ENCODE measurements at regions not wholly inside any gene's neighbourhood (a gene's known extent, or its start where the extent isn't known, plus 50 kb on each side); places are given as distances from the start of the nearest gene placed in this dataset.
"Not testable (repeated sequence)": the region's sequence is repeated elsewhere in the genome, so short reads cannot be mapped to it uniquely, and the experiment has no call there.

GRCh38 chr9:90506402-90506801, 136.2 kb downstream of the DIRAS2 start:
- not testable (repeated sequence) for H4K12ac ChIP-seq (ENCODE audit: low read depth, low read length); H3K4me1 ChIP-seq (ENCODE audit: control insufficient read depth in 1 of 2, insufficient read depth in 2 of 2, low read length in 2 of 2); H3K23ac ChIP-seq (ENCODE audit: low read length); H2AK5ac ChIP-seq (ENCODE audit: low read length); H3K79me2 ChIP-seq (ENCODE audit: control insufficient read depth, insufficient read depth, low read length, poor library complexity); H3K36me3 ChIP-seq (ENCODE audit: control insufficient read depth in 1 of 2, insufficient read depth in 2 of 2, low read length in 2 of 2); H3K9me3 ChIP-seq (ENCODE audit: insufficient read depth, low read depth, low read length); H2BK5ac ChIP-seq (ENCODE audit: low read depth, low read length, poor library complexity); H2BK12ac ChIP-seq (ENCODE audit: low read length); H3K9ac ChIP-seq (ENCODE audit: low read length); H3K4me3 ChIP-seq (ENCODE audit: low read depth, low read length); H3K4ac ChIP-seq (ENCODE audit: low read depth, low read length); H3K4me2 ChIP-seq (ENCODE audit: low read length); H2AFZ ChIP-seq (ENCODE audit: insufficient read depth, low read length, poor library complexity); H3K79me1 ChIP-seq (ENCODE audit: low read length); H2BK120ac ChIP-seq (ENCODE audit: insufficient read depth, low read length, poor library complexity); H3K27me3 ChIP-seq (ENCODE audit: insufficient read depth, low read length); H3K14ac ChIP-seq (ENCODE audit: low read length); H3K18ac ChIP-seq (ENCODE audit: low read length); H4K8ac ChIP-seq (ENCODE audit: low read depth, low read length); H4K91ac ChIP-seq (ENCODE audit: low read depth, low read length)
- peak overlapping the region; percentile 70 for H3K27ac ChIP-seq (ENCODE audit: low read depth, low read length)
- WGBS (ENCODE audit: extremely low coverage, insufficient coverage, insufficient read length): no CpG with 5 or more reads among the region's 4 CpGs
- DNase-seq: peak; percentile 50 to 71

GRCh38 chr9:90507621-90508020, 135.0 kb downstream of the DIRAS2 start:
- no peaks in the 10 kb centered on the region for H3K27me3 ChIP-seq (ENCODE audit: insufficient read depth, low read length)
- H3K27ac ChIP-seq (ENCODE audit: low read depth, low read length): no peak overlapping the region
- no CpG with 5 or more reads among the region's 2 CpGs for WGBS (ENCODE audit: extremely low coverage, insufficient coverage, insufficient read length)
- no peak overlapping the region for H3K18ac ChIP-seq (ENCODE audit: low read length)
- H3K4ac ChIP-seq (ENCODE audit: low read depth, low read length): no peak overlapping the region
- no peak overlapping the region for H2AFZ ChIP-seq (ENCODE audit: insufficient read depth, low read length, poor library complexity)
- H3K36me3 ChIP-seq (ENCODE audit: control insufficient read depth in 1 of 2, insufficient read depth in 2 of 2, low read length in 2 of 2): no peaks in the 10 kb centered on the region
- H4K8ac ChIP-seq (ENCODE audit: low read depth, low read length): no peak overlapping the region
- no peak overlapping the region for H3K4me3 ChIP-seq (ENCODE audit: low read depth, low read length)
- no peak overlapping the region for H3K4me2 ChIP-seq (ENCODE audit: low read length)
- H3K9ac ChIP-seq (ENCODE audit: low read length): no peak overlapping the region
- H3K79me1 ChIP-seq (ENCODE audit: low read length): peaks cover 4% of the 10 kb centered on the region
- no peaks in the 10 kb centered on the region for H3K9me3 ChIP-seq (ENCODE audit: insufficient read depth, low read depth, low read length)
- no peak overlapping the region for H3K14ac ChIP-seq (ENCODE audit: low read length)
- no peak overlapping the region for H2BK12ac ChIP-seq (ENCODE audit: low read length)
- no peak for DNase-seq
- H2AK5ac ChIP-seq (ENCODE audit: low read length): no peak overlapping the region
- H4K12ac ChIP-seq (ENCODE audit: low read depth, low read length): no peak overlapping the region
- no peak overlapping the region for H4K91ac ChIP-seq (ENCODE audit: low read depth, low read length)
- H3K79me2 ChIP-seq (ENCODE audit: control insufficient read depth, insufficient read depth, low read length, poor library complexity): no peaks in the 10 kb centered on the region
- H2BK5ac ChIP-seq (ENCODE audit: low read depth, low read length, poor library complexity): no peak overlapping the region
- no peak overlapping the region for H3K23ac ChIP-seq (ENCODE audit: low read length)
- H2BK120ac ChIP-seq (ENCODE audit: insufficient read depth, low read length, poor library complexity): no peak overlapping the region
- peaks cover 0 to 7% of the 10 kb centered on the region in 2 experiments for H3K4me1 ChIP-seq (ENCODE audit: control insufficient read depth in 1 of 2, insufficient read depth in 2 of 2, low read length in 2 of 2)

- H3K36me3 ChIP-seq (ENCODE audit: control insufficient read depth in 1 of 2, insufficient read depth in 2 of 2, low read length in 2 of 2): no peaks in the 10 kb centered on the region
- H2BK12ac ChIP-seq (ENCODE audit: low read length): no peak overlapping the region
- no peak overlapping the region for H4K12ac ChIP-seq (ENCODE audit: low read depth, low read length)
- no peak overlapping the region for H2BK120ac ChIP-seq (ENCODE audit: insufficient read depth, low read length, poor library complexity)
- H3K79me2 ChIP-seq (ENCODE audit: control insufficient read depth, insufficient read depth, low read length, poor library complexity): no peaks in the 10 kb centered on the region
- no peak overlapping the region for H4K91ac ChIP-seq (ENCODE audit: low read depth, low read length)
- H2BK5ac ChIP-seq (ENCODE audit: low read depth, low read length, poor library complexity): no peak overlapping the region
- peak in 1 of 2 donors; percentile 10 for DNase-seq
- H3K9ac ChIP-seq (ENCODE audit: low read length): no peak overlapping the region
- no peak overlapping the region for H3K18ac ChIP-seq (ENCODE audit: low read length)
- peaks cover 0 to 7% of the 10 kb centered on the region in 2 experiments for H3K4me1 ChIP-seq (ENCODE audit: control insufficient read depth in 1 of 2, insufficient read depth in 2 of 2, low read length in 2 of 2)
- H3K79me1 ChIP-seq (ENCODE audit: low read length): peaks cover 3% of the 10 kb centered on the region
- H2AFZ ChIP-seq (ENCODE audit: insufficient read depth, low read length, poor library complexity): no peak overlapping the region
- no CpG with 5 or more reads among the region's 2 CpGs for WGBS (ENCODE audit: extremely low coverage, insufficient coverage, insufficient read length)
- H3K9me3 ChIP-seq (ENCODE audit: insufficient read depth, low read depth, low read length): no peaks in the 10 kb centered on the region
- H2AK5ac ChIP-seq (ENCODE audit: low read length): no peak overlapping the region
- H3K23ac ChIP-seq (ENCODE audit: low read length): no peak overlapping the region
- H3K4me2 ChIP-seq (ENCODE audit: low read length): no peak overlapping the region
- H3K27ac ChIP-seq (ENCODE audit: low read depth, low read length): no peak overlapping the region
- no peak overlapping the region for H4K8ac ChIP-seq (ENCODE audit: low read depth, low read length)
- H3K4ac ChIP-seq (ENCODE audit: low read depth, low read length): no peak overlapping the region
- no peak overlapping the region for H3K14ac ChIP-seq (ENCODE audit: low read length)
- no peak overlapping the region for H3K4me3 ChIP-seq (ENCODE audit: low read depth, low read length)
- H3K27me3 ChIP-seq (ENCODE audit: insufficient read depth, low read length): no peaks in the 10 kb centered on the region
Measured at GRCh38 chr9:90508940-90509339, 133.7 kb downstream of the DIRAS2 start.

GRCh38 chr9:90511711-90512110, 130.9 kb downstream of the DIRAS2 start:
- no peak overlapping the region for H2BK12ac ChIP-seq (ENCODE audit: low read length)
- no peak overlapping the region for H4K8ac ChIP-seq (ENCODE audit: low read depth, low read length)
- no peak overlapping the region for H2BK120ac ChIP-seq (ENCODE audit: insufficient read depth, low read length, poor library complexity)
- no peak overlapping the region for H3K23ac ChIP-seq (ENCODE audit: low read length)
- no peak overlapping the region for H2AFZ ChIP-seq (ENCODE audit: insufficient read depth, low read length, poor library complexity)
- H4K12ac ChIP-seq (ENCODE audit: low read depth, low read length): no peak overlapping the region
- H3K9ac ChIP-seq (ENCODE audit: low read length): no peak overlapping the region
- H3K4me2 ChIP-seq (ENCODE audit: low read length): no peak overlapping the region
- H3K4ac ChIP-seq (ENCODE audit: low read depth, low read length): no peak overlapping the region
- H3K36me3 ChIP-seq (ENCODE audit: control insufficient read depth in 1 of 2, insufficient read depth in 2 of 2, low read length in 2 of 2): no peaks in the 10 kb centered on the region
- no peaks in the 10 kb centered on the region for H3K79me2 ChIP-seq (ENCODE audit: control insufficient read depth, insufficient read depth, low read length, poor library complexity)
- H3K79me1 ChIP-seq (ENCODE audit: low read length): no peaks in the 10 kb centered on the region
- H4K91ac ChIP-seq (ENCODE audit: low read depth, low read length): no peak overlapping the region
- H3K27ac ChIP-seq (ENCODE audit: low read depth, low read length): no peak overlapping the region
- H3K4me1 ChIP-seq (ENCODE audit: control insufficient read depth in 1 of 2, insufficient read depth in 2 of 2, low read length in 2 of 2): peaks cover under 1 to 2% of the 10 kb centered on the region in 2 experiments
- H3K9me3 ChIP-seq (ENCODE audit: insufficient read depth, low read depth, low read length): no peaks in the 10 kb centered on the region
- peak; percentile 87 to 91 for DNase-seq
- H3K14ac ChIP-seq (ENCODE audit: low read length): no peak overlapping the region
- no peak overlapping the region for H2AK5ac ChIP-seq (ENCODE audit: low read length)
- WGBS (ENCODE audit: extremely low coverage, insufficient coverage, insufficient read length): no CpG with 5 or more reads among the region's 6 CpGs
- H2BK5ac ChIP-seq (ENCODE audit: low read depth, low read length, poor library complexity): no peak overlapping the region
- no peak overlapping the region for H3K18ac ChIP-seq (ENCODE audit: low read length)
- no peaks in the 10 kb centered on the region for H3K27me3 ChIP-seq (ENCODE audit: insufficient read depth, low read length)
- H3K4me3 ChIP-seq (ENCODE audit: low read depth, low read length): no peak overlapping the region
